HEK293T (cell line): ENCODE measurements at regions not wholly inside any gene's neighbourhood (a gene's known extent, or its start where the extent isn't known, plus 50 kb on each side); places are given as distances from the start of the nearest gene placed in this dataset.

ENCODE experiments used
- ARNT ChIP-seq: fragments of 450-650 bp; IDR thresholded peaks from 2 replicates; pipeline ENCODE4 v1.6.1; 2017; ENCODE audit warnings: mild to moderate bottlenecking
- ELF4 ChIP-seq: fragments of 450-650 bp; IDR thresholded peaks from 2 replicates; pipeline ENCODE4 v1.6.1; 2017; ENCODE audit warnings: antibody characterized with exemption
- FOXK2 ChIP-seq: fragments of 450-650 bp; IDR thresholded peaks from 2 replicates; pipeline ENCODE4 v1.6.1; 2016; ENCODE audit warnings: mild to moderate bottlenecking
- FOXM1 ChIP-seq: fragments of 450-650 bp; IDR thresholded peaks from 2 replicates; pipeline ENCODE4 v1.6.1; 2017; ENCODE audit warnings: mild to moderate bottlenecking, borderline replicate concordance
- NFRKB ChIP-seq: fragments of 450-650 bp; IDR thresholded peaks from 2 replicates; pipeline ENCODE4 v1.6.1; 2016; ENCODE audit warnings: mild to moderate bottlenecking, moderate library complexity
- SP1 ChIP-seq: fragments of 450-650 bp; IDR thresholded peaks from 2 replicates; pipeline ENCODE4 v1.6.1; 2017
- SUZ12 ChIP-seq: fragments of 450-650 bp; IDR thresholded peaks from 2 replicates; pipeline ENCODE4 v1.6.1; 2016; ENCODE audit warnings: mild to moderate bottlenecking
- ZNF384 ChIP-seq: fragments of 450-650 bp; IDR thresholded peaks from 2 replicates; pipeline ENCODE4 v1.6.1; 2016

- no peak for TF ChIP-seq NFRKB
- TF ChIP-seq SP1, result no peak
- TF ChIP-seq FOXM1, result no peak
- TF ChIP-seq SUZ12, result no peak
- no peak for TF ChIP-seq FOXK2
- TF ChIP-seq ELF4, result no peak
- no peak for TF ChIP-seq ARNT
- TF ChIP-seq ZNF384, result no peak
These were observed 550.7 kb upstream of the SLIT2 start for GRCh38 chr4:19700992-19701391.
